Effector CD4-positive, alpha-beta T cell (primary cell): ENCODE measurements at regions not wholly inside any gene's neighbourhood (a gene's known extent, or its start where the extent isn't known, plus 50 kb on each side); places are given as distances from the start of the nearest gene placed in this dataset.
"Not testable (repeated sequence)": the region's sequence is repeated elsewhere in the genome, so short reads cannot be mapped to it uniquely, and the experiment has no call there.

ENCODE experiments used
- DNase-seq: peaks from one replicate; pipeline ENCODE4 v3.0.0-alpha.2; 2020

- DNase-seq = peak; percentile 49
Measured at GRCh38 chr5:42889311-42889933, 77.7 kb upstream of the SELENOP start.

DNA sequence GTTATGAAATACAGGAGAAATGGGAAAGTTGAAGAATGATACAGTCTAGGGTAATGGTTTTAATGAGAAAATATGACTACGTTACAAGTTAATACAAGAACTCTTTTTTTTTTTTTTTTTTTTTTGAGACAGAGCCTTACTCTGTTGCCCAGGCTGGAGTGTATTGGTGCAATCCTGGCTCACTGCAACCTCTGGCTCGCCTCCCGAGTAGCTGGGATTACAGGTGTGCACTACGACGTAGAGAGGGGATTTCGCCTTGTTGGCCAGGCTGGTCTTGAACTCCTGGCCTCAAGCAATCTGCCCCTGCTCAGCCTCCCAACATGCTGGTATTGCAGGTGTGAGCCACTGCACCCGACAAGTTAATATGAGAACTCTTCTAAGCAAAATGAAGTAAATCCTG lies 77.1 kb upstream of the SELENOP start:
- DNase-seq = no peak

DNA sequence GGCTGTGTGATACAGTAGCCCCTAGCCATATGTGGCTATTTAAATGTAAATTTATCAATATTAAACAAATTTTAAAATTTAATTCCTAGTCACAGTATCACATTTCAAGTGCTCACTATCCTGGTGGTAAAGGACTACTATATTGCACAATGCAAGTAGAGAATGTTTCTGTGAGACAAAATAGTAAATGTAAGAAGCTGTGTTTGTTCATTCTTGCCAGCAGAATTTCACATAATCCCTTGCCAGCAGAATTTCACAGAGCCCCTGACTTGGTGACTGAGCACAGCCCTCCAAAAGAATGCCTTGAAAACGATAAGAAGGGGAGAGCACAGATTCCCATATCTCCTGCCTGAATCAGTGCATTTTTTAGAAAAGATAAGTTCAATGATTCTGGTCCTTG lies 75.9 kb upstream of the SELENOP start:
- DNase-seq = no peak

DNA sequence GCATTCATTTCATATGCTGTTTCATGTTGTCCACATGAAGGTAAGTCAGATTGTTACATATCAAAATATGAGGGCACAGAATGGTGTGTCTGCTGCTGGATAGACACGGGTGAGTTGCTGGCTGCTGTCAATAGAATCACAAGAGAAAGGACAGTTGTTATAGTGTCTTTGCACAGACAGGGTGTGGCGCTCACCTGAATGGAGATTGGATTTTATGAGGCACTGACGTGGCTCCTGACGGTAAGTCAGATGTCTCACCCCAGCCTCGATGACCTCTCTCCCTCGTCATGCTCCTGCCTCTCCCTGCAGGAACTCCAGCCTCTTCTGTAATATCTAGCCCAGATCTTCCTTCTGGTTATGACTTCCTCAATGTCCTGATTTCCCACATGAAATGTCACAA lies 75.4 kb upstream of the SELENOP start:
- DNase-seq = no peak

- DNase-seq = no peak
Measured at GRCh38 chr5:42886635-42887034, 74.9 kb upstream of the SELENOP start.

DNA sequence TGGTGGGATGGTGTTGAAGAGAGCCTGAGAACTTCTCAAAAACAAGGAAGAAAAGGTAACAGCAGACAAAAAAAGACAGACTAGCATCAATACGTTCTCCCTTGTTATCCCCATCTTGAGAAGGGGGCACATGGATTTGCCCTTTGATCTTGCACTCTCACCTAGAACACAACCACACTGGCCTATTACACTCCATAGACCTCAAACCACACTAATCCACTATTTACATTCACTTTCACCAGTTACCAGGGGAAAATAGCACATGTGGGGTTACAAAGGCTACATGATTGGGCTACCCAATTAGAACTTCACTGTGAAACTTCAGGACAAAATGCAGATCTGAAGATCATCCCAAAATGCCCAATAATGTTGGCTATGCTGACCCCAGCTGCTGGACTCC lies 72.6 kb upstream of the SELENOP start:
- no peak for DNase-seq

DNA sequence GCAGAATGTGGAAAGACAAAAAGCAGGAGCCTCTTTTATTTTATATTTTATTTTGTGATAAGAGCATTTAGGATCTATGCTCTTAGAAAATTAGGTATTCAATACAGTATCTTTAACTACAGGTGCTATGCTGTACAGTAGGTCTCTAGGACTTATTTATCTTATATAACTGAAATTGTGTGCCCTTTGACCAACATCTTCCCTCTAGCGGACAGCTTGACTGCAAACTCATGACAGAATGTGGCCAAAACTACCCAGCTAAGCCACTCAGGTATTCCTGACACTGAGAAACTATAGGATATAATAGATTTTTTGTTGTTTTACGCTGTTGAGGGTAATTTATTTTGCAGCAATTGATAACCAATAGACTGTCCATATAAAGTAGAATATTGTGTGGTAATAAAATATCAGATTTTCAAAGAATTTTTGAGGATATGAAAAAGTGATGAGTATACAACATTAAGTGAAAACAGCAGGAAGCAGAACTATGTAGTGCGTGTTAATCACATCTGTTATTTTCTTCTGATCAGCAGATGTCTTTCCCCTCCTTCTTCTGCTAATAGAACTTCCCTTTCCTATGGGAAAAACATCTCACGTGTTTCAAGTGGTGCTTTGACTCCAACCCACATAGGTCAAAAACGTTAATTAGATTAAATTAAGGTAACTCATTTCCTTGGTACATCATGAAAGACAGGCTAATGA lies 69.9 kb upstream of the SELENOP start:
- no peak for DNase-seq

DNA sequence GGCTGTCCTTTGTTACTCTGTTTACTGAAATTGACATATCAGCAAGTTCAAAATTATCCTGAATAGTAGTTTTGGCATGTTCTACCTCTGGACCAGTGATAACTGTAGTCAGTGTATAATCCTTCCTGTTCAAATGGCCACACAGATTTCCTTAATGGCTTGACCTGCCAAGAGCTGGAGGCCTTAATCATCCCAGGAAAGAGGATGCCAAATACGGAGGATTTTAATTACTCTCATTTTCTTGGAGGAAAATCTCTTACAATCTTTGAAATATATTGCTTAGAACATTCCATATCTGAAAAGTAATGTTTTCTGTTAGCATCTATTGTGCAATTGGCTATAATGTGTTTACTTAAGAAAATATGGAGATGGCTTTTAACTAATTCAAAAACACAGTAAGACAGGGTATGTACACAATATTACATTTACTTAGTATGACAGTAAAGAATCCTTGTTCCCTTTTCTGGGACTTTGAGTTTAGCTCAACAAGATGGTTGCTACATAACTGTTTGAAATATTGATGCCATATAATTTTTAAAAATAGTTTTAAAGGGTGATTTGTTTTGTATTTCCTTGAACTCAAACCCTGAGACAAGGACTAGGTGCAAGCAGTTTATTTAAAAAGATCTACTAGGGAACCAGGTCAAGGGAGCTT lies 68.9 kb upstream of the SELENOP start:
- no peak for DNase-seq

- no peak for DNase-seq
Measured at GRCh38 chr5:42879291-42879690, 67.6 kb upstream of the SELENOP start.

DNA sequence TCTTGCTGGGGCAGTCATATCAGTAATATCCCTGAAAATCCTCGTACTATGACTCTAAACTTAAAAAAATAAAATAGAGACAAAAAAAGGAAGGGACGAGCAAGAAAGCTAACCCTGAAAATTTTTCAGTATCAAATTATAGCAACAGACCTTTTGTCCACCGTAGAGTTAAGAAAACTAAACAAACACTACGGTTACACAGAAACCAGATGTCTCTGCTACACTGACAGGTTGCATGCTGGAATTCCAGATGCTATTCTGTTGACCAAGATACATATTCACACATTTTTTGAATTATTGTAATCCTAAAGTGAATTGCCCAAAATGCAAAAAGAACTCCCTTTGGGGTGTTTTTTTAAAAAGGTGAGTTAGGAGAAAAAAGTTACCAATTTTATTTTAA lies 66.9 kb upstream of the SELENOP start:
- no peak for DNase-seq

DNA sequence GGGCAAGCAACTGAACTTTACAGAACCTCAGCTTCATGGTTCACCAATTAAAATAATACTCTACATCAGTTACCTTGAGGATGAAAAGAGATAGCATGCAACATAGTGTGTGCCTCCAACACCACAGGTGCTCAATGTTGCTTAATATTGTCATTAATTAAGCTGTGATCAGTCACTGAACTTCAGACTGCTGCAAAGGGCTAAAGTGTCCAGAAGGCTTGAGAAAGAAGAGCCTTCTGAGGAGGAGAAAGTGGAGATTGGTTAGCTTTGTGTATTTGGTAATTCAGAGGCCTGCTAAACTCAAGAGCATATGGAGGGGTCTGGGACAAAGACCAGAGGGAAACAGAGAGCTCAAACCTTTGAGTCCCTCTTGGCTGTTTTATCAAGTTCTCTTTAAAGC lies 66.3 kb upstream of the SELENOP start:
- no peak for DNase-seq

- DNase-seq = no peak
Measured at GRCh38 chr5:42877431-42877830, 65.7 kb upstream of the SELENOP start.

- DNase-seq = no peak
Measured at GRCh38 chr5:42876375-42876844, 64.7 kb upstream of the SELENOP start.

DNA sequence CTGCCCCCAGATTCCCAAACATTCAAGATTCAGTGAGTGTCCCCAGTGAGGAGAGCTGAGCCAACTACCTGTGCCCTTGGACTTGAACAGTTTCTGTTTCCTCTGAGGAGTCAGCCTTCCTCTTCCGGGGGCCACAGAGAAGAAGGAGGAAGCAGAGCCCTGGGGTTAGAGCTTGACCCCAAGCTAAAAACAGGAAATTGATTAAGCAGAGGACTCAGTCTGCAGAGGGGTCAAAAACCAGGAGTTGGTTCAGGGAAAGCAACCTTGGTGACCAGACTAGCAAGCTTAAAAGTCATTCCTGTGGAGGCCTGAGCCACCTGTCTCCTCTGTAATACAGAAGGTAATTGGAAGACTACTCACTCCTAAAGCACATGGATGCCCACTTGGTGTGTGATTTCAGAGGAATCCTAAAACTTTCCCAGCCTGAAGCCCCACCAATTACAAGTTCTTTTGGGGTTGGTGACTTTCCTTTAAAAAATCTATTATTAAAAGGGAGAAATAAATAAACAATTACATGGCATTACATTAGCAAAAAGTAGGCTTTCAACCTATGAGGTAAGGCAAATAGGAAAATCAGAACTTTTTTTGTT lies 64.2 kb upstream of the SELENOP start:
- DNase-seq = no peak

DNA sequence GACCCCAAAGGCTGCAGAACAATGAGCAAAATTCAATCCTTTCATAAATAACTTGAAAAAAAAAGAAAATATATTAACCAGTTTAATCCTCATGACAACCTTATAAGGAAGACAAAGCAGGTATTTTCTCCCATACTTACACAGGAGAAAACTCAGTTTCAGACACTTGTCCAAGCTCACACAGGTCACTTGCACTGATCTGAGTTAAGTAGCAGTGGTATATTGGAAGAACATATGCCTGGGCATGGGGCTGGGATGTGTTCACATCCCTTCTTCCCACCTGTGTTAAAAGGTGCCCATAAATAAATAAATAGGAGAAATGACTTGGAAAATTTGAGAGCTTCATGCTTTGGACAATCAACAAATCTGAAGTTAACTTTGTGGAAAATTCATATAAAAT lies 63.5 kb upstream of the SELENOP start:
- DNase-seq = no peak

DNA sequence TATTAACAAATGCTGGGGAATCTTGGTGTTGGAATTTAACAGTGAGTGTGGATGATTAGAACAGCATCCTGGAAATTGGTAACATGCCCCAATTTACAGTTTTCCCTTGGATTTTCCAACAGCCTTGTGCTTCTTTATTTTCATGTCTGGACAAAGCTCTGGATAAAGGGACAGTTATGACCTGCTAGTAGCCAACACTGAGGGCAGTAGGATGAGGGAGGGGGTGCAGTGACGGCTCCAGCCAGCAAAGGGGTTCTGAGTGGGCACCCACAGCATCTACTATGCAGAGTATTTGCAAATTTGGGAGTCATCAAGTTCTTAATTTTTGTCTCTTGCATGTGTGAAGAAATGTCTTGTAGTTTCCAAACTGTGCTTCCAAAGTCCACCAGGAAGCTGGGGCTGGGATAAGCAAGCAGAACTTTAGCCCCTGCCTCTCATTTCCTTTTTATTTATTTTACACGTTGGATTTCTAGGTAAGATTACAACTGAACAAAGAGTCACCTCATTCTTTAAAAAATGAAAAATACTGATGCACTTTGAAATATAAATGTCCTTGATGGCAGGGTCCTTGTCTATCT lies 63.0 kb upstream of the SELENOP start:
- no peak for DNase-seq

GRCh38 chr5:42872865-42873264 lies 61.2 kb upstream of the SELENOP start:
- no peak for DNase-seq

- no peak for DNase-seq
Measured at GRCh38 chr5:42870882-42871418, 59.3 kb upstream of the SELENOP start.

DNA sequence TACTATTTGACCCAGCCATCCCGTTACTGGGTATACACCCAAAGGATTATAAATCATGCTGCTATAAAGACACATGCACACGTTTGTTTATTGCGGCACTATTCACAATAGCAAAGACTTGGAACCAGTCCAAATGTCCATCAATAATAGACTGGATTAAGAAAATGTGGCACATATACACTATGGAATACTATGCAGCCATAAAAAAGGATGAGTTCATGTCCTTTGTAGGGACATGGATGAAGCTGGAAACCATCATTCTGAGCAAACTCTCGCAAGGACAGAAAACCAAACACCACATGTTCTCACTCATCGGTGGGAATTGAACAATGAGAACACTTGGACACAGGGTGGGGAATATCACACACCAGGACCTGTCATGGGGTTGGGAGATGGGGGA lies 56.7 kb upstream of the SELENOP start:
- DNase-seq = not testable (repeated sequence)

- not testable (repeated sequence) for DNase-seq
Measured at GRCh38 chr5:42864749-42865148, 53.1 kb upstream of the SELENOP start.
